8988T (cell line): ENCODE measurements at regions not wholly inside any gene's neighbourhood (a gene's known extent, or its start where the extent isn't known, plus 50 kb on each side); places are given as distances from the start of the nearest gene placed in this dataset.

Experiments used
- DNase-seq: peaks from one replicate; pipeline ENCODE4 v3.0.0; 2011

GRCh38 chr3:61311044-61311443 lies 59.8 kb upstream of the FHIT start:
- no peak for DNase-seq

GRCh38 chr3:61315871-61316270 lies 64.6 kb upstream of the FHIT start:
- DNase-seq, result no peak

GRCh38 chr3:61323094-61323493 lies 71.8 kb upstream of the FHIT start:
- no peak for DNase-seq

- DNase-seq, result no peak
Observed at GRCh38 chr3:61331929-61332552, 80.8 kb upstream of the FHIT start.

- no peak for DNase-seq
Observed at GRCh38 chr3:61333192-61333961, 82.1 kb upstream of the FHIT start.

GRCh38 chr3:61334783-61335182 lies 83.5 kb upstream of the FHIT start:
- DNase-seq, result no peak

GRCh38 chr3:61340931-61341461 lies 89.7 kb upstream of the FHIT start:
- DNase-seq, result no peak

GRCh38 chr3:61343543-61343942 lies 92.3 kb upstream of the FHIT start:
- no peak for DNase-seq

- no peak for DNase-seq
Observed at GRCh38 chr3:61345020-61345419, 93.8 kb upstream of the FHIT start.

GRCh38 chr3:61347981-61348380 lies 96.7 kb upstream of the FHIT start:
- no peak for DNase-seq

- DNase-seq, result no peak
Observed at GRCh38 chr3:61349717-61350116, 98.5 kb upstream of the FHIT start.

GRCh38 chr3:61350782-61351309 lies 99.6 kb upstream of the FHIT start:
- DNase-seq, result no peak

GRCh38 chr3:61352306-61352705 lies 101.1 kb upstream of the FHIT start:
- no peak for DNase-seq

GRCh38 chr3:61353382-61353781 lies 102.1 kb upstream of the FHIT start:
- DNase-seq, result no peak

GRCh38 chr3:61354604-61355003 lies 103.4 kb upstream of the FHIT start:
- no peak for DNase-seq

- no peak for DNase-seq
Observed at GRCh38 chr3:61356685-61357084, 105.4 kb upstream of the FHIT start.

GRCh38 chr3:61357902-61358301 lies 106.7 kb upstream of the FHIT start:
- no peak for DNase-seq

GRCh38 chr3:61358364-61358763 lies 107.1 kb upstream of the FHIT start:
- DNase-seq, result no peak

GRCh38 chr3:61360297-61360965 lies 109.2 kb upstream of the FHIT start:
- no peak for DNase-seq

- no peak for DNase-seq
Observed at GRCh38 chr3:61369678-61370077, 118.4 kb upstream of the FHIT start.

GRCh38 chr3:61371123-61371522 lies 119.9 kb upstream of the FHIT start:
- DNase-seq, result peak; percentile 15

GRCh38 chr3:61372723-61373122 lies 121.5 kb upstream of the FHIT start:
- DNase-seq, result no peak

- DNase-seq, result no peak
Observed at GRCh38 chr3:61378311-61378710, 127.1 kb upstream of the FHIT start.
